CD14-positive monocyte (primary cell): ENCODE measurements at regions not wholly inside any gene's neighbourhood (a gene's known extent, or its start where the extent isn't known, plus 50 kb on each side); places are given as distances from the start of the nearest gene placed in this dataset.
"Not testable (repeated sequence)": the region's sequence is repeated elsewhere in the genome, so short reads cannot be mapped to it uniquely, and the experiment has no call there.

Experiments used
- DNase-seq, 3 donors: peaks; one replicate each; pipeline ENCODE4 v3.0.0-alpha.2; 2011 to 2022
- H2AFZ ChIP-seq: 2 replicates; pipeline ENCODE4 v1.6.0; 2012; ENCODE audit warnings: mild to moderate bottlenecking, low read depth, low read length, inconsistent platforms; ENCODE audit not compliant: insufficient read depth, poor library complexity, severe bottlenecking
- H3K27ac ChIP-seq, 2 donors: 1 replicate in 1 of 2; 2 replicates in 1 of 2; pipeline ENCODE4 v1.5.1; 2012 to 2013; ENCODE audit warnings: low read length in 2 of 2, control low read depth in 1 of 2, inconsistent platforms in 1 of 2, low read depth in 1 of 2, mild to moderate bottlenecking in 1 of 2
- H3K27me3 ChIP-seq, 2 donors: one replicate each; pipeline versions ENCODE4 v1.6.0 to v1.6.1; 2011 to 2013; ENCODE audit warnings: low read length in 2 of 2; ENCODE audit not compliant: control insufficient read depth in 2 of 2, insufficient read depth in 2 of 2
- H3K36me3 ChIP-seq, 2 donors: replicated peaks in 1 of 2; 1 replicate in 1 of 2; 2 replicates in 1 of 2; pipeline versions ENCODE4 v1.5.1 to v1.6.1; 2012 to 2013; ENCODE audit warnings: low read length in 2 of 2, control low read depth in 1 of 2, inconsistent platforms in 1 of 2, mild to moderate bottlenecking in 1 of 2; ENCODE audit not compliant: insufficient read depth in 2 of 2, control insufficient read depth in 1 of 2
- H3K4me1 ChIP-seq, 2 donors: 1 replicate in 1 of 2; 2 replicates in 1 of 2; pipeline versions ENCODE4 v1.5.1 to v1.6.1; 2012 to 2013; ENCODE audit warnings: low read length in 2 of 2, control low read depth in 1 of 2, inconsistent platforms in 1 of 2, mild to moderate bottlenecking in 1 of 2, moderate library complexity in 1 of 2; ENCODE audit not compliant: insufficient read depth in 2 of 2, control insufficient read depth in 1 of 2
- H3K4me2 ChIP-seq: replicated peaks from 2 replicates; pipeline ENCODE3; 2012; ENCODE audit warnings: low read length, moderate library complexity, mild to moderate bottlenecking; ENCODE audit not compliant: poor library complexity, severe bottlenecking; ENCODE audit errors: extremely low read depth
- H3K4me3 ChIP-seq, 3 experiments: fragments of 200-600 bp in 1 of 3; sonication (generic) in 1 of 3; replicated peaks in 1 of 3; 1 replicate in 2 of 3; 2 replicates in 1 of 3; pipeline ENCODE4 v1.5.1; 2011 to 2013; ENCODE audit warnings: low read length in 3 of 3, mild to moderate bottlenecking in 3 of 3, control low read depth in 2 of 3, low read depth in 2 of 3, inconsistent platforms in 1 of 3, moderate library complexity in 1 of 3
- H3K79me2 ChIP-seq: 2 replicates; pipeline ENCODE4 v1.6.0; 2012; ENCODE audit warnings: mild to moderate bottlenecking, control low read depth, inconsistent platforms, low read length, moderate library complexity; ENCODE audit not compliant: insufficient read depth
- H3K9ac ChIP-seq: 2 replicates; pipeline ENCODE4 v1.6.0; 2017; ENCODE audit warnings: low read length, mild to moderate bottlenecking; ENCODE audit not compliant: insufficient read depth, poor library complexity, severe bottlenecking
- H3K9me3 ChIP-seq, 2 donors: replicated peaks in 1 of 2; 1 replicate in 1 of 2; 2 replicates in 1 of 2; pipeline versions ENCODE4 v1.5.1 to v1.6.1; 2012 to 2013; ENCODE audit warnings: low read length in 2 of 2, control low read depth in 1 of 2; ENCODE audit not compliant: control insufficient read depth in 1 of 2, insufficient read depth in 1 of 2
- H4K20me1 ChIP-seq: 2 replicates; pipeline ENCODE4 v1.6.0; 2012; ENCODE audit warnings: mild to moderate bottlenecking, low read length, control low read depth, moderate library complexity; ENCODE audit not compliant: insufficient read depth
- H3K27ac Mint-ChIP-seq, 7 donors: one replicate each; pipeline ENCODE4 v1.8.0; 2020; ENCODE audit warnings: mild to moderate bottlenecking in 7 of 7, mixed read lengths in 7 of 7, moderate library complexity in 6 of 7, inconsistent platforms in 2 of 7
- H3K27me3 Mint-ChIP-seq, 3 donors: one replicate each; pipeline ENCODE4 v1.8.0; 2021 to 2022; ENCODE audit warnings: low read depth in 3 of 3, mild to moderate bottlenecking in 3 of 3, mixed read lengths in 3 of 3, moderate library complexity in 3 of 3, inconsistent platforms in 1 of 3
- H3K36me3 Mint-ChIP-seq, 2 donors: one replicate each; pipeline ENCODE4 v1.8.0; 2020; ENCODE audit warnings: mixed read lengths in 2 of 2, inconsistent platforms in 1 of 2, mild to moderate bottlenecking in 1 of 2
- H3K4me1 Mint-ChIP-seq: one replicate; pipeline ENCODE4 v1.8.0; 2020; ENCODE audit warnings: mild to moderate bottlenecking, mixed read lengths
- H3K4me3 Mint-ChIP-seq, 2 donors: one replicate each; pipeline ENCODE4 v1.8.0; 2020; ENCODE audit warnings: mild to moderate bottlenecking in 2 of 2, mixed read lengths in 2 of 2, moderate library complexity in 1 of 2
- H3K9me3 Mint-ChIP-seq, 7 donors: one replicate each; pipeline ENCODE4 v1.8.0; 2020 to 2022; ENCODE audit warnings: mixed read lengths in 7 of 7, mild to moderate bottlenecking in 6 of 7, moderate library complexity in 6 of 7, inconsistent platforms in 2 of 7
- WGBS: methylation state at CpG from one replicate; pipeline ENCODE4 v1.1.5; 2013; ENCODE audit warnings: missing lambda C conversion rate; ENCODE audit not compliant: insufficient coverage; 5-methylcytosine and 5-hydroxymethylcytosine counted together
- intact Hi-C, 2 donors: fragments of 100-400 bp; cut with micrococcal nuclease; formaldehyde crosslinking; loops; one replicate each; pipeline versions ENCODE4 v1.15.0 to v1.15.1; 2023
- TF ChIP-seq, protein P1 (sequence below): fragments of 200-600 bp; IDR thresholded peaks from one replicate; pipeline ENCODE4 v1.8.0; 2022; ENCODE audit warnings: antibody characterized with exemption, mild to moderate bottlenecking

DNA sequence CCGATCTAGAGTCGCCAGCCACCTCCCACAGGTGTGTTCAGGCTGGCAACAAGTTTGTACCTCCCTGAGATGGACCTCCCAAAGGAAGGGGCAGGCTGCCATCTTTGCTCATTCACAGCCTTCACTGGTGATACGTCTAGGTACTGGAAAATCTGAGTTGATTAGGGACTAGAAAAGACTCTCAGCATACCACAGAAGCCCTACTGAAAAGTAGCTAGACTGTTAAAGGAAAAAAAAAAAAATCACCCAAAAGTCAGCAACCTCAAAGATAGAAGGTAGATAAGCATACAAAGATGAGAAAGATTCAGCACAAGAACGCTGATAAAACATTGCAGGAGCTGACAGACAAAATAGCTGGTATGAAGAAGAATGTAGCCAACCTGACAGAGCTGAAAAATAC lies 128.6 kb upstream of the WDR75 start:
- no peak overlapping the region for H3K27ac Mint-ChIP-seq
- no peak overlapping the region for H3K4me2 ChIP-seq
- no peaks in the 10 kb centered on the region for H3K79me2 ChIP-seq
- H3K27ac ChIP-seq = no peak overlapping the region
- H3K27me3 ChIP-seq = no peaks in the 10 kb centered on the region
- WGBS = 63% methylated on average over 2 of the region's 4 CpGs
- TF ChIP-seq, protein P1, sequence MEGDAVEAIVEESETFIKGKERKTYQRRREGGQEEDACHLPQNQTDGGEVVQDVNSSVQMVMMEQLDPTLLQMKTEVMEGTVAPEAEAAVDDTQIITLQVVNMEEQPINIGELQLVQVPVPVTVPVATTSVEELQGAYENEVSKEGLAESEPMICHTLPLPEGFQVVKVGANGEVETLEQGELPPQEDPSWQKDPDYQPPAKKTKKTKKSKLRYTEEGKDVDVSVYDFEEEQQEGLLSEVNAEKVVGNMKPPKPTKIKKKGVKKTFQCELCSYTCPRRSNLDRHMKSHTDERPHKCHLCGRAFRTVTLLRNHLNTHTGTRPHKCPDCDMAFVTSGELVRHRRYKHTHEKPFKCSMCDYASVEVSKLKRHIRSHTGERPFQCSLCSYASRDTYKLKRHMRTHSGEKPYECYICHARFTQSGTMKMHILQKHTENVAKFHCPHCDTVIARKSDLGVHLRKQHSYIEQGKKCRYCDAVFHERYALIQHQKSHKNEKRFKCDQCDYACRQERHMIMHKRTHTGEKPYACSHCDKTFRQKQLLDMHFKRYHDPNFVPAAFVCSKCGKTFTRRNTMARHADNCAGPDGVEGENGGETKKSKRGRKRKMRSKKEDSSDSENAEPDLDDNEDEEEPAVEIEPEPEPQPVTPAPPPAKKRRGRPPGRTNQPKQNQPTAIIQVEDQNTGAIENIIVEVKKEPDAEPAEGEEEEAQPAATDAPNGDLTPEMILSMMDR = no peak
- no peaks in the 10 kb centered on the region for H3K36me3 ChIP-seq
- intact Hi-C loops = no loop called here
- no peak for DNase-seq
- H3K4me3 Mint-ChIP-seq = no peak overlapping the region
- H3K9me3 ChIP-seq = no peaks in the 10 kb centered on the region
- no peaks in the 10 kb centered on the region for H3K36me3 Mint-ChIP-seq
- no peak overlapping the region for H3K4me3 ChIP-seq
- H3K27me3 Mint-ChIP-seq = no peaks in the 10 kb centered on the region
- no peaks in the 10 kb centered on the region for H3K4me1 Mint-ChIP-seq
- no peaks in the 10 kb centered on the region for H4K20me1 ChIP-seq
- no peaks in the 10 kb centered on the region for H3K4me1 ChIP-seq
- H3K9me3 Mint-ChIP-seq = peaks cover 0 to 10% (median 2%) of the 10 kb centered on the region in 7 donors
- no peak overlapping the region for H2AFZ ChIP-seq
- no peak overlapping the region for H3K9ac ChIP-seq

DNA sequence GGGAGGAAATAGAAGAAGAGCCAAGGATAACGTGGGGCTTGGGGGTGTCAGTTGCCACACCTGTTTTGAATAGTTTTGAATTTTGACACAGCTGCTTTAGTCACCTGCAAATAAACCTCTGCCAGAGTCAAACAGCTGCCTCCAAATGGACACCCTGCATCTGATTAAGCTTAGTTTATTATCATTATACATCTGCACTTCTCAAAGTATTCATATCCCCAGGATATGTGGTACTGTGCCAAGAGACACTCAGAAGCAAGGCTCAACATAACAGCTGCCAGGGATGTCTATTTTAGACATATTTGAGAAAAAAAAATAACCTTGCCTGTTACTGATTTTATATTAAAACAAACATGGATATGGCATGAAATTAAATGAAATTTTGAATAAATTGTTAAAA lies 122.5 kb upstream of the WDR75 start:
- Mint-ChIP-seq H3K4me3 (no peak overlapping the region), H3K27ac (no peak overlapping the region), H3K27me3 (peaks cover 0 to 1% (median 0%) of the 10 kb centered on the region in 3 donors), H3K4me1 (no peaks in the 10 kb centered on the region), H3K36me3 (no peaks in the 10 kb centered on the region), H3K9me3 (peaks cover 8 to 20% (median 10%) of the 10 kb centered on the region in 7 donors)
- H3K4me1 ChIP-seq = no peaks in the 10 kb centered on the region
- H3K36me3 ChIP-seq = no peaks in the 10 kb centered on the region
- H3K9me3 ChIP-seq = peaks cover 0 to 10% of the 10 kb centered on the region in 2 donors
- WGBS = no CpG with 5 or more reads among the region's 1 CpG
- H3K79me2 ChIP-seq = no peaks in the 10 kb centered on the region
- DNase-seq = no peak
- H3K27ac ChIP-seq = no peak overlapping the region
- no peak overlapping the region for H3K9ac ChIP-seq
- H4K20me1 ChIP-seq = no peaks in the 10 kb centered on the region
- intact Hi-C loops = no loop called here
- TF ChIP-seq, protein P1 = no peak
- H3K27me3 ChIP-seq = no peaks in the 10 kb centered on the region
- no peak overlapping the region for H3K4me3 ChIP-seq
- H3K4me2 ChIP-seq = no peak overlapping the region
- no peak overlapping the region for H2AFZ ChIP-seq

DNA sequence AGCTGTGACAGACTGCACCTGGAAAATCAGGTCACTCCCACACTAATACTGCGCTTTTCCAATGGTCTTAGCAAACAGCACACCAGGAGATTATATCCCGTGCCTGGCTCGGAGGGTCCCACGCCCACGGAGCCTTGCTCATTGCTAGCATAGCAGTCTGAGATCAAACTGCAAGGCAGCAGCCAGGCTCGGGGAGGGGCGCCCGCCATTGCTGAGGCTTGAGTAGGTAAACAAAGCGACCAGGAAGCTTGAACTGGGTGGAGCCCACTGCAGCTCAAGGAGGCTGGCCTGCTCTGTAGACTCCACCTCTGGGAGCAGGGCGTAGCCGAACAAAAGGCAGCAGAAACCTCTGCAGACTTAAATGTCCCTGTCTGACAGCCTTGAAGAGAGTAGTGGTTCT lies 121.8 kb upstream of the WDR75 start:
- H3K36me3 Mint-ChIP-seq, H3K36me3 ChIP-seq, H3K27ac Mint-ChIP-seq, H3K27ac ChIP-seq, H3K79me2 ChIP-seq, intact Hi-C loops, H3K4me1 Mint-ChIP-seq, H3K4me1 ChIP-seq, H3K9me3 ChIP-seq, H3K4me3 Mint-ChIP-seq, H3K9ac ChIP-seq, DNase-seq, H4K20me1 ChIP-seq, H3K4me2 ChIP-seq, H3K27me3 Mint-ChIP-seq, H2AFZ ChIP-seq, H3K4me3 ChIP-seq, H3K27me3 ChIP-seq: not testable (repeated sequence)
- WGBS = 91% methylated on average over 9 of the region's 11 CpGs
- H3K9me3 Mint-ChIP-seq = peaks cover 8 to 20% (median 10%) of the 10 kb centered on the region in 7 donors
